Keratinocyte (primary cell): ENCODE measurements at regions not wholly inside any gene's neighbourhood (a gene's known extent, or its start where the extent isn't known, plus 50 kb on each side); places are given as distances from the start of the nearest gene placed in this dataset.

Source experiments
- EZH2 ChIP-seq: IDR thresholded peaks from one replicate; pipeline ENCODE4 v1.6.1; 2012; ENCODE audit warnings: inconsistent platforms, mild to moderate bottlenecking, low read length, moderate library complexity
- TF ChIP-seq, protein P1 (sequence below), 3 experiments: IDR thresholded peaks in 1 of 3; conservative IDR thresholded peaks in 1 of 3; optimal IDR thresholded peaks in 1 of 3; 2 replicates in 2 of 3; 3 replicates in 1 of 3; pipeline versions ENCODE3 to v1.5.1; 2011; ENCODE audit warnings: low read length in 3 of 3, mild to moderate bottlenecking in 3 of 3, moderate library complexity in 2 of 3, control low read depth in 1 of 3, inconsistent platforms in 1 of 3; ENCODE audit not compliant: insufficient read depth in 2 of 3; ENCODE audit errors: extremely low read depth in 1 of 3

DNA sequence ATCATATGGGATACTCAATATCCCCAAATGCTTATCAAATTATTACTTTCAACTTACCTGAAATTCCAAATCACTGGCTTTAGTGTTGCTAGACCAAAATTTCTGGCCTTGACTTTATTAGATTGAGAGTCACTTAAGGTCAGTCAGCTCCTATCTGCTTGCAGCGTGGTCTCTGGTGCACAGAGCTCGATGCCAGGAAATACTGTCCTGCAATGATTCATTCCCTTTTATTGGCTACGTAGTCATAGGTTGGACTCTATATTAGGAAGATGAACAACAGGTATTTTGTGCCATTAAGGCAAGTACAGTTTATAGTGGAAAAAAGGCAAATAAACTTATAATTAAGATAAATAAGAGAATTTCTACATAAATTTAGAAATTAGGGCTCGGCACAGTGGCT is 378.6 kb upstream of the MCTP2 start:
- TF ChIP-seq, protein P1, sequence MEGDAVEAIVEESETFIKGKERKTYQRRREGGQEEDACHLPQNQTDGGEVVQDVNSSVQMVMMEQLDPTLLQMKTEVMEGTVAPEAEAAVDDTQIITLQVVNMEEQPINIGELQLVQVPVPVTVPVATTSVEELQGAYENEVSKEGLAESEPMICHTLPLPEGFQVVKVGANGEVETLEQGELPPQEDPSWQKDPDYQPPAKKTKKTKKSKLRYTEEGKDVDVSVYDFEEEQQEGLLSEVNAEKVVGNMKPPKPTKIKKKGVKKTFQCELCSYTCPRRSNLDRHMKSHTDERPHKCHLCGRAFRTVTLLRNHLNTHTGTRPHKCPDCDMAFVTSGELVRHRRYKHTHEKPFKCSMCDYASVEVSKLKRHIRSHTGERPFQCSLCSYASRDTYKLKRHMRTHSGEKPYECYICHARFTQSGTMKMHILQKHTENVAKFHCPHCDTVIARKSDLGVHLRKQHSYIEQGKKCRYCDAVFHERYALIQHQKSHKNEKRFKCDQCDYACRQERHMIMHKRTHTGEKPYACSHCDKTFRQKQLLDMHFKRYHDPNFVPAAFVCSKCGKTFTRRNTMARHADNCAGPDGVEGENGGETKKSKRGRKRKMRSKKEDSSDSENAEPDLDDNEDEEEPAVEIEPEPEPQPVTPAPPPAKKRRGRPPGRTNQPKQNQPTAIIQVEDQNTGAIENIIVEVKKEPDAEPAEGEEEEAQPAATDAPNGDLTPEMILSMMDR (optimal IDR thresholded peaks at IDR 0.05 in 1 of 3, IDR thresholded peaks at IDR 0.05 in 1 of 3, conservative IDR thresholded peaks at IDR 0.05 in 1 of 3; ENCODE audit: extremely low read depth in 1 of 3, insufficient read depth in 2 of 3, low read length in 3 of 3) = no peak
- TF ChIP-seq EZH2 = no peak
